HG03378 (cell line): ENCODE measurements at regions not wholly inside any gene's neighbourhood (a gene's known extent, or its start where the extent isn't known, plus 50 kb on each side); places are given as distances from the start of the nearest gene placed in this dataset.
"Not testable (repeated sequence)": the region's sequence is repeated elsewhere in the genome, so short reads cannot be mapped to it uniquely, and the experiment has no call there.

ENCODE experiments used
- ATAC-seq: cut with Tn5 transposase; IDR thresholded peaks from one replicate; pipeline ENCODE4 v1.9.1; 2021; ENCODE audit warnings: mild to moderate bottlenecking, moderate library complexity; ENCODE audit not compliant: unreplicated experiment

- ATAC-seq, result no peak
These were observed 65.5 kb downstream of the VCX2 start for GRCh38 chrX:8105531-8105930.

GRCh38 chrX:8103655-8104054, 67.4 kb downstream of the VCX2 start:
- no peak for ATAC-seq

GRCh38 chrX:8091510-8091909, 79.6 kb downstream of the VCX2 start:
- ATAC-seq, result no peak

- no peak for ATAC-seq
These were observed 80.2 kb downstream of the VCX2 start for GRCh38 chrX:8090906-8091305.

GRCh38 chrX:8090482-8090881, 80.6 kb downstream of the VCX2 start:
- ATAC-seq, result no peak

GRCh38 chrX:8089141-8089540, 81.9 kb downstream of the VCX2 start:
- no peak for ATAC-seq

- no peak for ATAC-seq
These were observed 87.1 kb downstream of the VCX2 start for GRCh38 chrX:8084006-8084405.

GRCh38 chrX:8083286-8083685, 87.8 kb downstream of the VCX2 start:
- no peak for ATAC-seq

GRCh38 chrX:8075636-8076035, 95.4 kb downstream of the VCX2 start:
- ATAC-seq, result no peak

GRCh38 chrX:8067754-8068462, 103.2 kb downstream of the VCX2 start:
- no peak for ATAC-seq

- ATAC-seq, result no peak
These were observed 118.2 kb downstream of the VCX2 start for GRCh38 chrX:8052909-8053308.

GRCh38 chrX:8049827-8050226, 121.2 kb downstream of the VCX2 start:
- ATAC-seq, result no peak

GRCh38 chrX:8048466-8048865, 121.3 kb upstream of the PNPLA4 start:
- ATAC-seq, result no peak

- ATAC-seq, result no peak
These were observed 117.7 kb upstream of the PNPLA4 start for GRCh38 chrX:8044947-8045346.

- ATAC-seq, result no peak
These were observed 116.3 kb upstream of the PNPLA4 start for GRCh38 chrX:8043546-8043945.

GRCh38 chrX:8043121-8043520, 115.9 kb upstream of the PNPLA4 start:
- ATAC-seq, result no peak

- ATAC-seq, result peak; percentile 63
These were observed 115.1 kb upstream of the PNPLA4 start for GRCh38 chrX:8042304-8042703.

- not testable (repeated sequence) for ATAC-seq
These were observed 112.5 kb upstream of the PNPLA4 start for GRCh38 chrX:8039711-8040110.

- ATAC-seq, result no peak
These were observed 110.6 kb upstream of the PNPLA4 start for GRCh38 chrX:8037593-8038348.

GRCh38 chrX:8036914-8037313, 109.7 kb upstream of the PNPLA4 start:
- no peak for ATAC-seq

GRCh38 chrX:8034058-8034457, 106.8 kb upstream of the PNPLA4 start:
- ATAC-seq, result no peak

GRCh38 chrX:8033175-8033574, 106.0 kb upstream of the PNPLA4 start:
- no peak for ATAC-seq
